ENCODE measurements at regions not wholly inside any gene's neighbourhood (a gene's known extent, or its start where the extent isn't known, plus 50 kb on each side); places are given as distances from the start of the nearest gene placed in this dataset.

DNA sequence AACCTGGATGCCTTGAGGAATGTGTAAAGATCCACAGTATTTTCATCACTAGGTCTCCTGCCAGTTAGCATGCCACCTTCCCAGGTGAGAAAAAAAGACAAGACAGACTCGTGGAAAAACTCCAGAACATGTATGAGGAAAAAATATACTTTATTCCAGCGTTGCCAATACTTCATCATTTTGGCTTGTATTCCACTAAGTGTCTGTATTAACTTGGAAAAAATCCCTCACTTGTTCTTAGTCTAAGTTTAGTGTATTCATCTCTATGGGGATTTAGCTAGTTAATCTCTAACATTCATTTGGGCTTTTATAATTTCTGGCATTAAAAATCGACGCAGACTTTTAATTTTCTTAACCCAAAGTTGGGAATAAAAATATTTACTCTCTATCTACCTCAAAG lies 759.4 kb downstream of the SORCS1 start:
- TF ChIP-seq CEBPB (IDR thresholded peaks at IDR 0.05; ENCODE audit: low read depth, low read length) (no peak), RCOR1 (IDR thresholded peaks at IDR 0.05; ENCODE audit: insufficient replicate concordance, low read length) (no peak), FOS (IDR thresholded peaks at IDR 0.05; ENCODE audit: low read depth, low read length) (no peak), CHD1 (IDR thresholded peaks at IDR 0.05; ENCODE audit: low read depth, low read length) (no peak)
- Histone ChIP-seq H4K5ac (ENCODE audit: low read depth, low read length) (no peak overlapping the region), H2AFZ (replicated peaks; ENCODE audit: low read length, poor library complexity) (no peak overlapping the region), H3K4me3 (ENCODE audit: insufficient read depth, low read depth, low read length) (no peak overlapping the region), H2BK20ac (ENCODE audit: low read depth, low read length) (no peak overlapping the region), H2BK120ac (ENCODE audit: low read depth, low read length) (no peak overlapping the region), H4K8ac (ENCODE audit: low read depth in 2 of 2, low read length in 2 of 2) (no peak overlapping the region), H2AK5ac (ENCODE audit: low read depth, low read length) (no peak overlapping the region), H2BK5ac (ENCODE audit: low read depth, low read length, poor library complexity, severe bottlenecking) (no peak overlapping the region), H3K4ac (ENCODE audit: low read depth, low read length) (no peak overlapping the region), H3K9me1 (ENCODE audit: insufficient read depth, low read length) (no peaks in the 10 kb centered on the region), H3K18ac (ENCODE audit: low read depth, low read length) (no peak overlapping the region), H3K27me3 (ENCODE audit: control insufficient read depth, insufficient read depth, low read length) (no peaks in the 10 kb centered on the region), H4K20me1 (ENCODE audit: insufficient read depth, low read length) (no peaks in the 10 kb centered on the region), H2BK15ac (ENCODE audit: low read depth, low read length) (no peak overlapping the region), H3K36me3 (ENCODE audit: control insufficient read depth, insufficient read depth, low read length) (no peaks in the 10 kb centered on the region), H3K23ac (ENCODE audit: low read depth, low read length) (no peak overlapping the region), H3K4me1 (ENCODE audit: control insufficient read depth, insufficient read depth, low read length) (no peaks in the 10 kb centered on the region), H3K4me2 (ENCODE audit: low read depth, low read length) (no peak overlapping the region), H3K9me3 (ENCODE audit: control insufficient read depth, insufficient read depth, low read length) (peaks cover 2% of the 10 kb centered on the region; the same call in 1 of the 2 replicates), H2AK9ac (replicated peaks; ENCODE audit: low read depth, low read length, poor library complexity) (no peak overlapping the region), H3K27ac (ENCODE audit: insufficient read depth, low read length) (no peak overlapping the region), H4K91ac (ENCODE audit: insufficient read depth, low read depth, low read length) (no peak overlapping the region), H3K56ac (ENCODE audit: extremely low read depth, insufficient read depth, low read length) (no peak overlapping the region), H3K79me1 (ENCODE audit: low read depth in 1 of 2, low read length in 2 of 2) (no peaks in the 10 kb centered on the region), H3K9ac (ENCODE audit: low read depth, low read length) (no peak overlapping the region), H3K14ac (replicated peaks; ENCODE audit: low read depth, low read length) (no peak overlapping the region)
- dilution Hi-C loops (cut with HindIII; ENCODE audit: low sequenced_read_pairs, unreplicated experiment): no loop called here
- no peak for ATAC-seq (ENCODE audit: low read depth)
- no peak for DNase-seq
- ChIA-PET CTCF (no interaction called here), POLR2A (ENCODE audit: unreplicated experiment) (no interaction called here)
- WGBS, 2 experiments (ENCODE audit: extremely low coverage in 2 of 2, insufficient read length in 1 of 2): no CpG with 5 or more reads among the region's 4 CpGs
- intact Hi-C loops (cut with micrococcal nuclease): loop anchor here (10.0 kb wide), 1 partner anchor 280 kb away; no protein-coding TSS in a partner anchor
- in situ Hi-C loops (cut with MboI; ENCODE audit: low sequenced_read_pairs): no loop called here
- no TSS peak for BruUV-seq (replicated peaks)
